GM19452 (cell line): ENCODE measurements at regions not wholly inside any gene's neighbourhood (a gene's known extent, or its start where the extent isn't known, plus 50 kb on each side); places are given as distances from the start of the nearest gene placed in this dataset.

ENCODE experiments used
- ATAC-seq: cut with Tn5 transposase; IDR thresholded peaks from one replicate; pipeline ENCODE4 v1.9.1; 2021; ENCODE audit not compliant: unreplicated experiment

- ATAC-seq, result no peak
Observed at GRCh38 chr1:168865850-168866620, 137.0 kb upstream of the DPT start.

GRCh38 chr1:168867941-168868634 is 139.1 kb upstream of the DPT start:
- ATAC-seq, result no peak

- ATAC-seq, result no peak
Observed at GRCh38 chr1:168871531-168871930, 142.5 kb upstream of the DPT start.

GRCh38 chr1:168875831-168876230 is 146.8 kb upstream of the DPT start:
- no peak for ATAC-seq

GRCh38 chr1:168876830-168877229 is 147.8 kb upstream of the DPT start:
- ATAC-seq, result no peak

GRCh38 chr1:168879896-168880734 is 151.1 kb upstream of the DPT start:
- no peak for ATAC-seq

GRCh38 chr1:168881656-168882260 is 152.8 kb upstream of the DPT start:
- no peak for ATAC-seq

- ATAC-seq, result no peak
Observed at GRCh38 chr1:168887381-168887780, 158.4 kb upstream of the DPT start.

- no peak for ATAC-seq
Observed at GRCh38 chr1:168888418-168888817, 159.4 kb upstream of the DPT start.

GRCh38 chr1:168892931-168893330 is 163.9 kb upstream of the DPT start:
- no peak for ATAC-seq

- no peak for ATAC-seq
Observed at GRCh38 chr1:168893359-168893801, 164.4 kb upstream of the DPT start.

GRCh38 chr1:168894397-168894903 is 165.4 kb upstream of the DPT start:
- ATAC-seq, result no peak

GRCh38 chr1:168897249-168897648 is 168.2 kb upstream of the DPT start:
- no peak for ATAC-seq

- no peak for ATAC-seq
Observed at GRCh38 chr1:168903237-168903830, 174.3 kb upstream of the DPT start.

GRCh38 chr1:168905633-168906032 is 176.6 kb upstream of the DPT start:
- ATAC-seq, result no peak

- ATAC-seq, result no peak
Observed at GRCh38 chr1:168906367-168906766, 177.4 kb upstream of the DPT start.

GRCh38 chr1:168907053-168907452 is 178.0 kb upstream of the DPT start:
- ATAC-seq, result no peak

- no peak for ATAC-seq
Observed at GRCh38 chr1:168907786-168908348, 178.9 kb upstream of the DPT start.

GRCh38 chr1:168910403-168910802 is 181.4 kb upstream of the DPT start:
- ATAC-seq, result no peak

GRCh38 chr1:168911370-168911769 is 182.4 kb upstream of the DPT start:
- no peak for ATAC-seq
